HUES64 (cell line): ENCODE measurements at regions not wholly inside any gene's neighbourhood (a gene's known extent, or its start where the extent isn't known, plus 50 kb on each side); places are given as distances from the start of the nearest gene placed in this dataset.

ENCODE experiments used
- H3K27ac ChIP-seq: 2 replicates; pipeline ENCODE4 v1.7.0; 2013; ENCODE audit warnings: low read depth, low read length, inconsistent platforms
- H3K27me3 ChIP-seq: 2 replicates; pipeline ENCODE4 v1.6.1; 2013; ENCODE audit warnings: mild to moderate bottlenecking, low read length; ENCODE audit not compliant: insufficient read depth
- H3K36me3 ChIP-seq: 2 replicates; pipeline ENCODE4 v1.6.1; 2013; ENCODE audit warnings: mild to moderate bottlenecking, low read length; ENCODE audit not compliant: insufficient read depth
- H3K4me1 ChIP-seq: 2 replicates; pipeline ENCODE4 v1.6.1; 2013; ENCODE audit warnings: mild to moderate bottlenecking, low read length, moderate library complexity; ENCODE audit not compliant: insufficient read depth
- H3K4me3 ChIP-seq: 2 replicates; pipeline ENCODE4 v1.5.1; 2013; ENCODE audit warnings: mild to moderate bottlenecking, low read length, moderate library complexity
- H3K9ac ChIP-seq: 2 replicates; pipeline ENCODE4 v1.6.1; 2013; ENCODE audit warnings: mild to moderate bottlenecking, low read depth, low read length
- H3K9me3 ChIP-seq: 2 replicates; pipeline ENCODE4 v1.6.1; 2013; ENCODE audit warnings: low read depth, low read length; ENCODE audit not compliant: insufficient read depth
- WGBS: fragments of 150-250, 120-280 bp; methylation state at CpG from one replicate; pipeline ENCODE4 v1.1.7; 2013; ENCODE audit warnings: missing lambda C conversion rate; 5-methylcytosine and 5-hydroxymethylcytosine counted together

GRCh38 chr13:89568276-89568675 is 1779.2 kb upstream of the MIR17HG start:
- no peak overlapping the region for H3K9ac ChIP-seq
- no peaks in the 10 kb centered on the region for H3K4me1 ChIP-seq
- H3K27ac ChIP-seq, result no peak overlapping the region
- WGBS, result 100% methylated on average over 1 of the region's 2 CpGs
- no peak overlapping the region for H3K4me3 ChIP-seq
- H3K27me3 ChIP-seq, result no peaks in the 10 kb centered on the region
- no peaks in the 10 kb centered on the region for H3K36me3 ChIP-seq
- peaks cover 26% of the 10 kb centered on the region for H3K9me3 ChIP-seq

GRCh38 chr13:89568746-89569145 is 1778.7 kb upstream of the MIR17HG start:
- Histone ChIP-seq H3K27ac (no peak overlapping the region), H3K9ac (no peak overlapping the region), H3K4me3 (no peak overlapping the region), H3K27me3 (no peaks in the 10 kb centered on the region), H3K4me1 (no peaks in the 10 kb centered on the region), H3K9me3 (peaks cover 26% of the 10 kb centered on the region), H3K36me3 (no peaks in the 10 kb centered on the region)
- WGBS, result no CpG with 5 or more reads among the region's 2 CpGs

GRCh38 chr13:89571676-89572075 is 1775.8 kb upstream of the MIR17HG start:
- Histone ChIP-seq H3K27me3 (no peaks in the 10 kb centered on the region), H3K9ac (no peak overlapping the region), H3K27ac (no peak overlapping the region), H3K9me3 (peaks cover 26% of the 10 kb centered on the region), H3K4me3 (no peak overlapping the region), H3K4me1 (no peaks in the 10 kb centered on the region), H3K36me3 (no peaks in the 10 kb centered on the region)

DNA sequence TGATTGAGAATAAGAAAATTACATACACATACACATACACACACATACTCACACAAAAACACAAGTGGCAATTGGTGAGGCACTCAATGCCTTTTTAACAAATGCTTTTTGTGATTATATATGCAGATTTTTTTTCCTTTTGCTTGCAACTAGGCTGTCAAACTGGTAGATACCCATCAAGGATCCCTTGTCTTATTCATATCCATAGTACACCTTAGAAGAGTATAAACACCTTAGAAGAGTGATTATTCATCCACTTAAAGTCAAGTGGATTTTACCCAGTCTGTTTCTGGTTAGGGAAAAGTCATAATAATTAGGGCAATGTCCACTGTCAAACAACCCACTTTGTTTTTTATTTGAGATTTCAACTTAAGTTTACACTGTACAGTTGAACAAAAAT is 1773.4 kb upstream of the MIR17HG start:
- H3K9ac ChIP-seq, result no peak overlapping the region
- no peak overlapping the region for H3K27ac ChIP-seq
- no peaks in the 10 kb centered on the region for H3K36me3 ChIP-seq
- H3K9me3 ChIP-seq, result peaks cover 26% of the 10 kb centered on the region
- H3K27me3 ChIP-seq, result no peaks in the 10 kb centered on the region
- H3K4me3 ChIP-seq, result no peak overlapping the region
- H3K4me1 ChIP-seq, result no peaks in the 10 kb centered on the region

DNA sequence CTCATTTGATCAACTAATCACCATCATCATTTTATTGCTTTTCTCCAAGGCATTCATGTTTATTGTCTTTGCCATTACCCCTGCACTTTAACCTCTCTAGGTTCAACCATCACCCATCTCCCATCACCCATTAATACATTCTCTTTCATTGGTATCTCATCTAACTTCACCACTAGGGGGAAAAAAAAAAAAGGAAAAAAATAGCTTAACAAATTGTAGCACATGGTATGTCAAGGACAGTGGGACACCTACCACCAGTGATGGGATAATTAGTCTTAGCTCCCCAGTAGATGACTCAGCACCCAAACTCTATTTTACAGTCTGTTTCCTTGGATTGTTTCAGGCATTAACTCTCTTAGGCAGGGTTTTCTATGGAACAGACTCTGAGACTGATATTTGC is 1770.2 kb upstream of the MIR17HG start:
- peaks cover 9% of the 10 kb centered on the region; the same call in 1 of the 2 replicates for H3K9me3 ChIP-seq
- no peak overlapping the region for H3K9ac ChIP-seq
- H3K4me1 ChIP-seq, result no peaks in the 10 kb centered on the region
- H3K27me3 ChIP-seq, result no peaks in the 10 kb centered on the region
- H3K4me3 ChIP-seq, result no peak overlapping the region
- no peak overlapping the region for H3K27ac ChIP-seq
- H3K36me3 ChIP-seq, result no peaks in the 10 kb centered on the region

DNA sequence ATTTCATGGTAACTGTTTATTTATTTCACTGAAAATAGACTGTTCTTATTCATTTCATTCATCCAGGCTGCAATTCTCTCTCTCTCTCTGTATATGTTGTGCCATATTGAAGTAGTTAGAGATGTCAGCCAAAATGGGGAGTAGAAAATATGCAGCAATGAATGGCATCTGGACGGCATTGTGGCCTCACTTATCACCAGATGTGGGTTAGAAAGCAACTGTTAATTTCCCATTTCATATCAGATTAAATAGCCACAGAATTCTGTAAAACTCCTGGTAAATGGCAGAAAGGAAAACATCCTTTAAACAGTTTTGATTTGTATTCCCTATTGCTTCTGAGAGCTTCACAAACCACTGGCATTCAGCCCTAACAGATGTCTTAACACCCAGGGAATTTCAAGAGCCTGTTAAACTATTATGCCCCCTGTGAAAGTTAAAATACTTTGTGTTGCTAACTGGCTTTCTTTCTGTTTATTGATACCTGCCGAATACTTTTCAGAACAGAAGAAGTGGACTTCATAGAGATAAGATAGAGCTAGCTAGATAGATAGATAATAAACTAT is 1763.3 kb upstream of the MIR17HG start:
- Histone ChIP-seq H3K9me3 (no peaks in the 10 kb centered on the region), H3K27ac (no peak overlapping the region), H3K36me3 (no peaks in the 10 kb centered on the region), H3K4me3 (no peak overlapping the region), H3K4me1 (no peaks in the 10 kb centered on the region), H3K27me3 (no peaks in the 10 kb centered on the region), H3K9ac (no peak overlapping the region)
- 82% methylated on average over 2 of the region's 2 CpGs for WGBS

- Histone ChIP-seq H3K4me3 (no peak overlapping the region), H3K9ac (no peak overlapping the region), H3K27me3 (no peaks in the 10 kb centered on the region), H3K9me3 (peaks cover 9% of the 10 kb centered on the region; the same call in 1 of the 2 replicates), H3K27ac (no peak overlapping the region), H3K36me3 (no peaks in the 10 kb centered on the region), H3K4me1 (no peaks in the 10 kb centered on the region)
- 97% methylated on average over 2 of the region's 3 CpGs for WGBS
Measured at GRCh38 chr13:89602655-89603054, 1744.8 kb upstream of the MIR17HG start.

DNA sequence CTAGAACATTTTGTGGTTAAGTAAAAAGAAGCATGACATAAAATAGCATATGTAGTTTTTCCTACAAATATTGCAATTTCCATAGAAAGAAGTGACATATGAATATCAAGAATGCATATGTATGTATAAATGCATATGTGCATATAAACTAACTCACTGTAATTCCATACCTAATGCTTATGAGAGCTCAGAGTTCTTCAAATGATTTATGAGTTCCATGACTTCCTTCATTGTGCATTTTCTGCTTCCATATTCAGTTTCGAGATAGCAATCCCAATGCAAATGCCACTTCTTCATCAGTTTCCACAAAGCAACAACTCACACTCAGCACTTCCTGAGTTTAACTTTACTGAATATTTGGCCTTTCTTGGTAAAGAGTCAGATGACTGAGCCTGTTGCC is 1744.3 kb upstream of the MIR17HG start:
- no peak overlapping the region for H3K4me3 ChIP-seq
- H3K36me3 ChIP-seq, result no peaks in the 10 kb centered on the region
- peaks cover 9% of the 10 kb centered on the region; the same call in 1 of the 2 replicates for H3K9me3 ChIP-seq
- WGBS, result 100% methylated on average over 1 of the region's 1 CpG
- no peaks in the 10 kb centered on the region for H3K27me3 ChIP-seq
- H3K4me1 ChIP-seq, result no peaks in the 10 kb centered on the region
- no peak overlapping the region for H3K27ac ChIP-seq
- no peak overlapping the region for H3K9ac ChIP-seq

GRCh38 chr13:89609318-89609717 is 1738.2 kb upstream of the MIR17HG start:
- no CpG with 5 or more reads among the region's 1 CpG for WGBS

DNA sequence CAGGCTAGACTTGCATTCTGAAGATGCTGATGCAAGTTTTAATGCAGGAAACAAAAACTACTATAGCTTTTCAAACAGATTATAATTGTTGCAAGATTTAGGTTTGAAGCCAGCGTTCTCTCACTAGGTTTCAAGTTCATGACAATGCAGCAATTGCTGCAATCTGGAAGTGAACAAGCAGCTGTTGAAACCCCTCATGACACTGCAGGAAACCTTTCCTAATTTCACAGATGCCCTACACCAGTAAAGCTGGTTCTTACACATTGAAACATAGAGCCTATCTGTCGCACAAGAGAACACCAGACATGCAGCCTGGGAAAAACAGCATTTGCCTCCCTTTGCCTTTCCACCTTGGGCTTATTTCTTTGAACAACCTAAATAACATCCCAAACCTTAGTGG is 1737.2 kb upstream of the MIR17HG start:
- H3K9me3 ChIP-seq, result peaks cover 7% of the 10 kb centered on the region; the same call in 1 of the 2 replicates
- 93% methylated on average over 2 of the region's 2 CpGs for WGBS
- H3K27ac ChIP-seq, result no peak overlapping the region
- no peak overlapping the region for H3K9ac ChIP-seq
- no peak overlapping the region for H3K4me3 ChIP-seq
- no peaks in the 10 kb centered on the region for H3K4me1 ChIP-seq
- H3K36me3 ChIP-seq, result no peaks in the 10 kb centered on the region
- no peaks in the 10 kb centered on the region for H3K27me3 ChIP-seq

More at GRCh38 chr13:89609318-89609717, 1738.2 kb upstream of the MIR17HG start:
- no peaks in the 10 kb centered on the region for H3K4me1 ChIP-seq
- no peak overlapping the region for H3K4me3 ChIP-seq
- H3K27ac ChIP-seq, result no peak overlapping the region
- H3K9ac ChIP-seq, result no peak overlapping the region
- H3K27me3 ChIP-seq, result no peaks in the 10 kb centered on the region
- H3K36me3 ChIP-seq, result no peaks in the 10 kb centered on the region
- peaks cover 9% of the 10 kb centered on the region; the same call in 1 of the 2 replicates for H3K9me3 ChIP-seq

DNA sequence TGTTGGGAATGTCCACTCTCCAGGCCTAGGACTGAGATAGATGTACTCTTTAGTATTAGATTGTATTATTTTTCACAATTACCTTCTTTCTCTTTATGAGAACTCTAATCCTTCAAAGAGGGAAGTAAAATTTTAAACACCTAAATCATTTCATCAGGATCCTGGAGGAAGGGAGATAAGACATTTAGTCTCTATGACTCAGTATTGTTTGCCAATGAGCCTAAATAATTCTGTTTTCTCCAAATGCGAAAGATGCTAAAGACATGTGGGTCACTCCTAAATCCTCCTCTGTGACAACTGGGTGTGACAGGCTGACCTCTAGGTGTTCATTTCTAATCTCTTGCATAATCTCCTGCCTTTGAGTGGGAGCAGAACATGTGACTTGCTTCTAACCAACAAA is 1736.6 kb upstream of the MIR17HG start:
- H3K36me3 ChIP-seq, result no peaks in the 10 kb centered on the region
- H3K27ac ChIP-seq, result no peak overlapping the region
- no peaks in the 10 kb centered on the region for H3K4me1 ChIP-seq
- H3K9ac ChIP-seq, result no peak overlapping the region
- no peak overlapping the region for H3K4me3 ChIP-seq
- 55% methylated on average over 1 of the region's 1 CpG for WGBS
- peaks cover 5% of the 10 kb centered on the region; the same call in 1 of the 2 replicates for H3K9me3 ChIP-seq
- no peaks in the 10 kb centered on the region for H3K27me3 ChIP-seq

- no peak overlapping the region for H3K27ac ChIP-seq
- no peak overlapping the region for H3K4me3 ChIP-seq
- H3K27me3 ChIP-seq, result no peaks in the 10 kb centered on the region
- no peaks in the 10 kb centered on the region for H3K4me1 ChIP-seq
- no peak overlapping the region for H3K9ac ChIP-seq
- no peaks in the 10 kb centered on the region for H3K36me3 ChIP-seq
- H3K9me3 ChIP-seq, result no peaks in the 10 kb centered on the region
- 92% methylated on average over 2 of the region's 2 CpGs for WGBS
Measured at GRCh38 chr13:89627996-89628395, 1719.5 kb upstream of the MIR17HG start.
